SK-N-SH (cell line): ENCODE measurements at regions not wholly inside any gene's neighbourhood (a gene's known extent, or its start where the extent isn't known, plus 50 kb on each side); places are given as distances from the start of the nearest gene placed in this dataset.

Experiments used
- CTCF ChIA-PET: fragments of 300-600, 350-600 bp; formaldehyde crosslinking; extraction: SDS; loops from one replicate; lab custom pipeline; 2021; lab: Yijun Ruan, JAX
- POLR2A ChIA-PET: fragments of 350-600 bp; sonication (Branson Sonifier 250); formaldehyde crosslinking; extraction: SDS; loops from one replicate; lab custom pipeline; 2020; ENCODE audit warnings: antibody characterized with exemption, inconsistent platforms; lab: Yijun Ruan, JAX
- DNase-seq: peaks from one replicate; pipeline ENCODE4 v3.0.0; 2012
- H2AFZ ChIP-seq: fragments of 200-600 bp; sonication (generic); 2 replicates; pipeline ENCODE4 v1.8.1; 2016; ENCODE audit warnings: antibody characterized with exemption, mild to moderate bottlenecking, low read depth
- H3F3A ChIP-seq: fragments of 200-600 bp; sonication (generic); replicated peaks from 2 replicates; pipeline ENCODE3; 2016; ENCODE audit warnings: antibody characterized with exemption, mild to moderate bottlenecking; ENCODE audit not compliant: insufficient read depth
- H3K27ac ChIP-seq, 2 experiments: fragments of 200-500 bp in 1 of 2; fragments of 200-600 bp in 1 of 2; sonication (Bioruptor generic) in 1 of 2; sonication (generic), shearing (Covaris generic) in 1 of 2; 2 replicates each; pipeline versions ENCODE4 v1.5.1 to v1.6.1; 2014 to 2016; ENCODE audit warnings: low read depth in 2 of 2, inconsistent platforms in 1 of 2, low read length in 1 of 2, mild to moderate bottlenecking in 1 of 2, mixed read lengths in 1 of 2
- H3K27me3 ChIP-seq: fragments of 200-600 bp; sonication (generic), shearing (Covaris generic); 2 replicates; pipeline ENCODE4 v1.6.1; 2016; ENCODE audit warnings: mixed run types; ENCODE audit not compliant: insufficient read depth
- H3K36me3 ChIP-seq, 2 experiments: fragments of 200-500 bp in 1 of 2; fragments of 200-600 bp in 1 of 2; sonication (Bioruptor generic) in 1 of 2; sonication (generic) in 1 of 2; replicated peaks in 1 of 2; 2 replicates each; pipeline versions ENCODE3 to v1.5.1; 2014 to 2016; ENCODE audit warnings: low read length in 1 of 2, mild to moderate bottlenecking in 1 of 2; ENCODE audit not compliant: insufficient read depth in 2 of 2, control insufficient read depth in 1 of 2
- H3K4me1 ChIP-seq, 2 experiments: fragments of 200-500 bp in 1 of 2; fragments of 200-600 bp in 1 of 2; sonication (Bioruptor generic) in 1 of 2; sonication (generic), shearing (Covaris generic) in 1 of 2; 2 replicates each; pipeline versions ENCODE4 v1.5.1 to v1.6.1; 2014 to 2016; ENCODE audit warnings: low read depth in 1 of 2, low read length in 1 of 2, mixed run types in 1 of 2; ENCODE audit not compliant: insufficient read depth in 2 of 2, control insufficient read depth in 1 of 2
- H3K4me2 ChIP-seq: fragments of 200-600 bp; sonication (generic), shearing (Covaris generic); 2 replicates; pipeline ENCODE4 v1.6.1; 2017; ENCODE audit warnings: mixed run types
- H3K4me3 ChIP-seq, 2 experiments: fragments of 200-500 bp in 1 of 2; fragments of 200-600 bp in 1 of 2; sonication (Bioruptor generic) in 1 of 2; sonication (generic), shearing (Covaris generic) in 1 of 2; 2 replicates each; pipeline versions ENCODE4 v1.5.1 to v1.8.1; 2014 to 2016; ENCODE audit warnings: low read depth in 2 of 2, inconsistent platforms in 1 of 2, low read length in 1 of 2, mild to moderate bottlenecking in 1 of 2, mixed read lengths in 1 of 2, moderate library complexity in 1 of 2
- H3K79me2 ChIP-seq: fragments of 200-600 bp; sonication (generic); 2 replicates; pipeline ENCODE4 v1.8.1; 2017; ENCODE audit warnings: mild to moderate bottlenecking; ENCODE audit not compliant: insufficient read depth
- H3K9ac ChIP-seq: fragments of 200-600 bp; sonication (generic); 2 replicates; pipeline ENCODE4 v1.6.1; 2017; ENCODE audit warnings: mixed run types
- H3K9me2 ChIP-seq: fragments of 200-600 bp; sonication (generic); 2 replicates; pipeline ENCODE4 v1.6.1; 2017; ENCODE audit warnings: mixed run types
- H3K9me3 ChIP-seq: fragments of 200-600 bp; sonication (generic); 2 replicates; pipeline ENCODE4 v1.6.1; 2017; ENCODE audit warnings: mixed run types, mild to moderate bottlenecking, moderate library complexity
- H4K20me1 ChIP-seq: fragments of 200-600 bp; sonication (generic); 2 replicates; pipeline ENCODE4 v1.6.1; 2017; ENCODE audit warnings: mild to moderate bottlenecking, mixed run types; ENCODE audit not compliant: insufficient read depth
- EZH2phosphoT487 ChIP-seq: fragments of 200-600 bp; sonication (generic); IDR thresholded peaks from 2 replicates; pipeline ENCODE4 v1.6.1; 2017; ENCODE audit warnings: low read depth, mixed run types, mild to moderate bottlenecking, antibody characterized with exemption, moderate library complexity, borderline replicate concordance
- JUND ChIP-seq: IDR thresholded peaks from 2 replicates; pipeline ENCODE4 v1.4.0; 2012
- NFIC ChIP-seq: IDR thresholded peaks from 2 replicates; pipeline ENCODE4 v1.4.0; 2012; ENCODE audit warnings: borderline replicate concordance
- NRF1 ChIP-seq: IDR thresholded peaks from 2 replicates; pipeline ENCODE4 v1.6.1; 2012; ENCODE audit warnings: low read depth, mild to moderate bottlenecking, low read length
- PBX3 ChIP-seq: IDR thresholded peaks from 2 replicates; pipeline ENCODE4; 2012
- RAD21 ChIP-seq: IDR thresholded peaks from 2 replicates; pipeline ENCODE4 v1.6.1; 2012; ENCODE audit warnings: mild to moderate bottlenecking, low read length
- RCOR1 ChIP-seq: fragments of 150-350 bp; IDR thresholded peaks from 2 replicates; pipeline ENCODE4 v1.6.1; 2017; ENCODE audit warnings: antibody characterized with exemption, low read length
- REST ChIP-seq: IDR thresholded peaks from 2 replicates; pipeline ENCODE4 v1.6.1; 2012; ENCODE audit warnings: mild to moderate bottlenecking, low read depth, low read length, moderate library complexity
- RFX5 ChIP-seq: IDR thresholded peaks from 2 replicates; pipeline ENCODE4 v1.6.1; 2012; ENCODE audit warnings: mild to moderate bottlenecking, improper control_type of control experiment, low read length
- SIN3A ChIP-seq: IDR thresholded peaks from 2 replicates; pipeline ENCODE4 v1.6.1; 2012; ENCODE audit warnings: low read depth, mild to moderate bottlenecking, low read length, moderate library complexity, borderline replicate concordance
- YY1 ChIP-seq: IDR thresholded peaks from 2 replicates; pipeline ENCODE4 v1.4.0; 2012; ENCODE audit warnings: low read depth, mild to moderate bottlenecking
- WGBS: methylation state at CpG from one replicate; pipeline ENCODE4 v1.1.6; 2017; ENCODE audit warnings: low lambda C conversion rate; 5-methylcytosine and 5-hydroxymethylcytosine counted together
- TF ChIP-seq, protein P1 (sequence below): IDR thresholded peaks from 2 replicates; pipeline ENCODE4 v1.4.0; 2012; ENCODE audit warnings: low read depth
- TF ChIP-seq, protein P2 (sequence below): IDR thresholded peaks from 2 replicates; pipeline ENCODE4 v1.4.0; 2012; ENCODE audit warnings: low read depth, borderline replicate concordance

DNA sequence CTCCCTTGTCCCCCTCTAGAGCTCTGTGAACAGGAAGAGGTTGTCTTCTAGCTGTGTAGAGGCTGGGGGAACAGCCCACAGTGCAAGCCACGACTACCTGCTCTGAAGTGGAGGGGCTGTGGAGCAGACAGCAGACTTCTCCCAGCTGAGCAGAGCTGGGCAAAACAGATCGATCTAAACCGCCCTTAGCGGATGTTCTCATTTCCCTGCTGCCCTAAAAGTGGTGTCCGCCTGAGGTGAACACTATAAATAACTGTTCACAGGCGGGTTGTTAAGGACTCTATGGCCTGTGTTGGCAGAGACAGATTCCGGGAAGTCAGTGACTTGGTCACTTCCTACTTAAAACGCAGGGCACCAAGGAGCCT is 203.2 kb downstream of the RHOU start:
- Histone ChIP-seq H3K4me2 (no peak overlapping the region), H3K4me1 (no peaks in the 10 kb centered on the region), H3F3A (no peaks in the 10 kb centered on the region), H3K79me2 (no peaks in the 10 kb centered on the region), H3K27me3 (no peaks in the 10 kb centered on the region), H3K9me3 (no peaks in the 10 kb centered on the region)
- ChIA-PET CTCF (no interaction called here), POLR2A (no interaction called here)
- no peak for TF ChIP-seq NRF1
- TF ChIP-seq RFX5: no peak
- no peak for TF ChIP-seq YY1
- TF ChIP-seq RCOR1: no peak
- TF ChIP-seq, protein P1, sequence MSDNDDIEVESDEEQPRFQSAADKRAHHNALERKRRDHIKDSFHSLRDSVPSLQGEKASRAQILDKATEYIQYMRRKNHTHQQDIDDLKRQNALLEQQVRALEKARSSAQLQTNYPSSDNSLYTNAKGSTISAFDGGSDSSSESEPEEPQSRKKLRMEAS: no peak
- TF ChIP-seq SIN3A: no peak
- TF ChIP-seq RAD21: no peak
- no peak for TF ChIP-seq REST
- TF ChIP-seq PBX3: no peak
- no peak for TF ChIP-seq EZH2phosphoT487
- no peak for TF ChIP-seq JUND
- TF ChIP-seq, protein P2, sequence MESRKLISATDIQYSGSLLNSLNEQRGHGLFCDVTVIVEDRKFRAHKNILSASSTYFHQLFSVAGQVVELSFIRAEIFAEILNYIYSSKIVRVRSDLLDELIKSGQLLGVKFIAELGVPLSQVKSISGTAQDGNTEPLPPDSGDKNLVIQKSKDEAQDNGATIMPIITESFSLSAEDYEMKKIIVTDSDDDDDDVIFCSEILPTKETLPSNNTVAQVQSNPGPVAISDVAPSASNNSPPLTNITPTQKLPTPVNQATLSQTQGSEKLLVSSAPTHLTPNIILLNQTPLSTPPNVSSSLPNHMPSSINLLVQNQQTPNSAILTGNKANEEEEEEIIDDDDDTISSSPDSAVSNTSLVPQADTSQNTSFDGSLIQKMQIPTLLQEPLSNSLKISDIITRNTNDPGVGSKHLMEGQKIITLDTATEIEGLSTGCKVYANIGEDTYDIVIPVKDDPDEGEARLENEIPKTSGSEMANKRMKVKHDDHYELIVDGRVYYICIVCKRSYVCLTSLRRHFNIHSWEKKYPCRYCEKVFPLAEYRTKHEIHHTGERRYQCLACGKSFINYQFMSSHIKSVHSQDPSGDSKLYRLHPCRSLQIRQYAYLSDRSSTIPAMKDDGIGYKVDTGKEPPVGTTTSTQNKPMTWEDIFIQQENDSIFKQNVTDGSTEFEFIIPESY: no peak
- no peak for TF ChIP-seq NFIC
- TF ChIP-seq, all 33 proteins: peak for 0
- no peak for DNase-seq
- no peaks in the 10 kb centered on the region for H4K20me1 ChIP-seq
- no peak overlapping the region for H2AFZ ChIP-seq
- no peak overlapping the region for H3K4me3 ChIP-seq
- H3K9ac ChIP-seq: no peak overlapping the region
- 78% methylated on average over 8 of the region's 8 CpGs for WGBS
- H3K27ac ChIP-seq: no peak overlapping the region
- H3K36me3 ChIP-seq: no peaks in the 10 kb centered on the region
- no peaks in the 10 kb centered on the region for H3K9me2 ChIP-seq
